ENCODE measurements at regions not wholly inside any gene's neighbourhood (a gene's known extent, or its start where the extent isn't known, plus 50 kb on each side); places are given as distances from the start of the nearest gene placed in this dataset.

DNA sequence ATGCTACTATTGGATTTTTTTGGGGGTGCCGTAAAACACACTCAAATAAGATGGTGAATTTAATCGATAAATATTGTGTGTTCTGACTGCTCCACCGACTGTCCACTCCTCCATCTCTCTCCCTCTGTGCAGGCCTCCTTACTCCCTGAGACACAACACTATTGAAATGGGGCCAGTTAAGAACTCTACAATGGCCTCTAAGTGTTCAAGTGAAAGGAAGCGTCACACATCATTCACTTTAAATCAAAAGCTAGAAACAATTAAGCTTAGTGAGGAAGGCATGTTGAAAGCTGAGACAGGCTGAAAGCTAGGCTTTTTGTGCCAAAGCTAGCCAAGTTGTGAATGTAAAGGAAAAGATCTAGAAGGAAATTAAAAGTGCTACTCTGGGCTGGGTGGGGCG, 156.7 kb downstream of the CTTN start:
- Histone ChIP-seq H3K27me3 (ENCODE audit: control insufficient read depth in 3 of 3, insufficient read depth in 3 of 3, low read length in 2 of 3) (no peaks in the 10 kb centered on the region), H3K36me3 (ENCODE audit: control insufficient read depth in 4 of 4, insufficient read depth in 4 of 4, low read length in 4 of 4) (no peaks in the 10 kb centered on the region), H3K9me3 (ENCODE audit: control insufficient read depth in 4 of 4, insufficient read depth in 3 of 4, low read length in 3 of 4) (no peaks in the 10 kb centered on the region), H3K4me1 (ENCODE audit: control insufficient read depth in 5 of 5, insufficient read depth in 5 of 5, low read length in 5 of 5) (no peaks in the 10 kb centered on the region), H3K9ac (ENCODE audit: insufficient read depth in 1 of 2, low read length in 2 of 2) (no peak overlapping the region), H3K4me3 (no peak overlapping the region), H3K27ac (ENCODE audit: low read depth in 1 of 2, low read length in 1 of 2) (no peak overlapping the region)
- ATAC-seq (ENCODE audit: insufficient read depth, low FRiP score) (no peak), DNase-seq (no peak)
- WGBS, 2 donors = 91 to 95% methylated on average over 5 of the region's 5 CpGs
- TF ChIP-seq, protein P1, sequence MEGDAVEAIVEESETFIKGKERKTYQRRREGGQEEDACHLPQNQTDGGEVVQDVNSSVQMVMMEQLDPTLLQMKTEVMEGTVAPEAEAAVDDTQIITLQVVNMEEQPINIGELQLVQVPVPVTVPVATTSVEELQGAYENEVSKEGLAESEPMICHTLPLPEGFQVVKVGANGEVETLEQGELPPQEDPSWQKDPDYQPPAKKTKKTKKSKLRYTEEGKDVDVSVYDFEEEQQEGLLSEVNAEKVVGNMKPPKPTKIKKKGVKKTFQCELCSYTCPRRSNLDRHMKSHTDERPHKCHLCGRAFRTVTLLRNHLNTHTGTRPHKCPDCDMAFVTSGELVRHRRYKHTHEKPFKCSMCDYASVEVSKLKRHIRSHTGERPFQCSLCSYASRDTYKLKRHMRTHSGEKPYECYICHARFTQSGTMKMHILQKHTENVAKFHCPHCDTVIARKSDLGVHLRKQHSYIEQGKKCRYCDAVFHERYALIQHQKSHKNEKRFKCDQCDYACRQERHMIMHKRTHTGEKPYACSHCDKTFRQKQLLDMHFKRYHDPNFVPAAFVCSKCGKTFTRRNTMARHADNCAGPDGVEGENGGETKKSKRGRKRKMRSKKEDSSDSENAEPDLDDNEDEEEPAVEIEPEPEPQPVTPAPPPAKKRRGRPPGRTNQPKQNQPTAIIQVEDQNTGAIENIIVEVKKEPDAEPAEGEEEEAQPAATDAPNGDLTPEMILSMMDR (IDR thresholded peaks at IDR 0.05; ENCODE audit: control extremely low read depth, extremely low read depth) = no peak

DNA sequence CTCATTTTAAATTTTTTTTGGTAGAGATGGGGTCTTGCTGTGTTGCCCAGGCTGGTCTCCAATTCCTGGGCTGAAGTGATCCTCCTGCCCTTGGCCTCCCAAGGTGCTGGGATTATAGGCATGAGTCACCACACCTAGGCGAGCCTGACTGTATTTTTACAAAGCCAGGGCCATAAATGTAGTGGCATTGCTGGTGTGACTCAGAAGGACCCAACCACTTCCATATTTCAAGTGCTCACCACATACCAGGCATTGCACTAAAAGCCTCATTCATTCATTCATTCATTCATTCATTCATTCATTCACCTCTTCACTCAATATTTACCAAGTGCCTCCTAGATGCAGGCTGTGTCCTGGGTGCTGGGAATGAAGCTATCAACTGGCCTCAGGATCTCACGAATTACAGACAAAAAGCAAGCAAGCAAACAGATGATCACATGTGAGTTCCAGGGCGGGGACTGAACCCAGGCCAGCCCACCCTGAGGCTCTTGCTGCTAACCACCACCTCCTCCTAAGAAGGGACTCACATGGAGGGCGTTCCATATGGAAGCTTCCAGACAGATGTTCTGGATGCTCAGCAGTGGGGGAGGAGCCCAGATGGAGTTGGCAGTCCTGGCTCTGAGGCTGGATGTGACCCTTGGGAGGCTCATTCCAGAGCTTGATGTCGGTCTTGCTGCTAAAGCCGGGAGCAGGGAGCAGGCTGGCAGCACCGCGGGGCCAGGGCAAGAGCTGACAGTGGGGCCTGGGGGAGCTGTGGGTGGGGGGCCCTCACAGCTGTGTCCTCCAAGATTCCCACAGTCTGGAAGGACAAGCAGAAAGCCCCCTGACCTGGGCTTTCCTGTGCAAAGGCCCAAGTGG, 158.8 kb downstream of the CTTN start:
- peak in 1 of 3 donors; percentile 6 for DNase-seq
- no peaks in the 10 kb centered on the region for H3K36me3 ChIP-seq (ENCODE audit: control insufficient read depth in 4 of 4, insufficient read depth in 4 of 4, low read length in 4 of 4)
- H3K9ac ChIP-seq (ENCODE audit: insufficient read depth in 1 of 2, low read length in 2 of 2) = no peak overlapping the region
- ATAC-seq (ENCODE audit: insufficient read depth, low FRiP score) = no peak
- WGBS, 2 donors = 57 to 72% methylated on average over 8 of the region's 8 CpGs
- no peaks in the 10 kb centered on the region for H3K4me1 ChIP-seq (ENCODE audit: control insufficient read depth in 5 of 5, insufficient read depth in 5 of 5, low read length in 5 of 5)
- no peak overlapping the region for H3K4me3 ChIP-seq
- H3K27me3 ChIP-seq (ENCODE audit: control insufficient read depth in 3 of 3, insufficient read depth in 3 of 3, low read length in 2 of 3) = no peaks in the 10 kb centered on the region
- no peak overlapping the region for H3K27ac ChIP-seq (ENCODE audit: low read depth in 1 of 2, low read length in 1 of 2)
- TF ChIP-seq, protein P1 (IDR thresholded peaks at IDR 0.05; ENCODE audit: control extremely low read depth, extremely low read depth) = no peak
- no peaks in the 10 kb centered on the region for H3K9me3 ChIP-seq (ENCODE audit: control insufficient read depth in 4 of 4, insufficient read depth in 3 of 4, low read length in 3 of 4)

DNA sequence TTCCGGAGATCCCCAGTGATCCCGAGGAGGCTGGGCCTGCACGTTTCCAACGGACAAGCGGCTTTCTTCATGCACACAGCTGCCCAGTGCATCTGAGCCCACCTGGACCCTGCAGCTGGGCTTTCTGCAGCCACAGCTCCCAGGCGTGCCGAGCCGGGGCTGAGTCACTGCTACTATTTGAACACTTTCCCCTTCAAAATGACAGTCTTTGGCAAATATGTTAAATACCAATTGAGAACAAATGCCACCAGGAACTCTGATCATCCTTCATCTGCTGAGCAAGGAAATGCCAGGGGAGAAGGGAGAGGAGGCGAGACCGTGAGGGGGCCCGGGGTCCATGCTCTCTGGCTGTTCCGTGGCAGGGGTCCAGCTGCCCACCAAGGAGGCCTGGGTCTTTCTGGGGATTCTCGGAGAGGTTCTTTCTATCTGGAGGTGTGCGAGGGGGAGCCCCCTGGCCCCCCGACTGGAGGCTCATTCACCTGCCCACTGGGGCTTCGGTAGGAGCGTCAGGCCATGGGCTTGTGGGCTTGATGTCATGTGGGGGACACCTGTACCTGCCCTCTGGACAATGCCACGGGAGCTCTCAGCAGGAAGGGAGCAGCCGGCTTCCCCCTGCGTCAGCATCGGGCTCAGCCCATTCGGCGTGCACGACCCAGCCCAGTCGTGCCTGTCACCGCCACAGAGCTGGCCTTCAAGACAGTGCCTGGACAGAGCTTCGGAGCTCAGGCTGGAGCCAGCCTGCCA, 159.6 kb downstream of the CTTN start:
- Histone ChIP-seq H3K4me3 (no peak overlapping the region), H3K27me3 (ENCODE audit: control insufficient read depth in 3 of 3, insufficient read depth in 3 of 3, low read length in 2 of 3) (no peaks in the 10 kb centered on the region), H3K27ac (ENCODE audit: low read depth in 1 of 2, low read length in 1 of 2) (no peak overlapping the region), H3K4me1 (ENCODE audit: control insufficient read depth in 5 of 5, insufficient read depth in 5 of 5, low read length in 5 of 5) (no peaks in the 10 kb centered on the region), H3K36me3 (ENCODE audit: control insufficient read depth in 4 of 4, insufficient read depth in 4 of 4, low read length in 4 of 4) (no peaks in the 10 kb centered on the region), H3K9me3 (ENCODE audit: control insufficient read depth in 4 of 4, insufficient read depth in 3 of 4, low read length in 3 of 4) (no peaks in the 10 kb centered on the region), H3K9ac (ENCODE audit: insufficient read depth in 1 of 2, low read length in 2 of 2) (no peak overlapping the region)
- ATAC-seq (ENCODE audit: insufficient read depth, low FRiP score) (no peak), DNase-seq (no peak)
- WGBS, 2 donors = 92 to 94% methylated on average over 27 of the region's 27 CpGs
- TF ChIP-seq, protein P1 (IDR thresholded peaks at IDR 0.05; ENCODE audit: control extremely low read depth, extremely low read depth) = no peak

Measured in lung (tissue), 11 donors.